Limb (tissue), 2 donors: ENCODE measurements at regions not wholly inside any gene's neighbourhood (a gene's known extent, or its start where the extent isn't known, plus 50 kb on each side); places are given as distances from the start of the nearest gene placed in this dataset.
A peak's percentile ranks its signal among the peaks of the same experiment; 100 is the strongest.
"Not testable (repeated sequence)": the region's sequence is repeated elsewhere in the genome, so short reads cannot be mapped to it uniquely, and the experiment has no call there.

Experiments used
- DNase-seq, 2 donors: peaks; one replicate each; pipeline ENCODE4 v3.0.0-alpha.2; 2016; ENCODE audit errors: extremely low spot score in 2 of 2

DNA sequence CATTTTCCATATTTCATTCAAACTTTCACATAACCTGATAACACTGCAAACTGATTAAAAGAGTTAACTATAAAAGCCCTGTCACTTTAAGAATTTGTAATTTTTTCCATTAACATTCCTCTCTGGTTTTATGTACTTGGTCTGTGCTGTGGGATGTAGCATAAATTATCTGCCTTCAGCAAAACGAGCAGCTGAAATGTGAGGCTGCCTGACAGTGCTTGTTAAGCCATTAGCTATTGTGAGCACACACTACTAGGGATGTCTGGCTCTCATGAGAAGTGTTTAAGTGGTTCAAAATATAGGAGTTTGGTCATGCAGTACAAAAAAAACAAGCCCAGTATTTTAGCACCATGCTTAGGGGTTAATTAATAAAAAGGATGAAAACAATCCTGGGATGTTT is 63.0 kb downstream of the HOXA1 start:
- DNase-seq, result peak in 1 of 2 donors; percentile 48

DNA sequence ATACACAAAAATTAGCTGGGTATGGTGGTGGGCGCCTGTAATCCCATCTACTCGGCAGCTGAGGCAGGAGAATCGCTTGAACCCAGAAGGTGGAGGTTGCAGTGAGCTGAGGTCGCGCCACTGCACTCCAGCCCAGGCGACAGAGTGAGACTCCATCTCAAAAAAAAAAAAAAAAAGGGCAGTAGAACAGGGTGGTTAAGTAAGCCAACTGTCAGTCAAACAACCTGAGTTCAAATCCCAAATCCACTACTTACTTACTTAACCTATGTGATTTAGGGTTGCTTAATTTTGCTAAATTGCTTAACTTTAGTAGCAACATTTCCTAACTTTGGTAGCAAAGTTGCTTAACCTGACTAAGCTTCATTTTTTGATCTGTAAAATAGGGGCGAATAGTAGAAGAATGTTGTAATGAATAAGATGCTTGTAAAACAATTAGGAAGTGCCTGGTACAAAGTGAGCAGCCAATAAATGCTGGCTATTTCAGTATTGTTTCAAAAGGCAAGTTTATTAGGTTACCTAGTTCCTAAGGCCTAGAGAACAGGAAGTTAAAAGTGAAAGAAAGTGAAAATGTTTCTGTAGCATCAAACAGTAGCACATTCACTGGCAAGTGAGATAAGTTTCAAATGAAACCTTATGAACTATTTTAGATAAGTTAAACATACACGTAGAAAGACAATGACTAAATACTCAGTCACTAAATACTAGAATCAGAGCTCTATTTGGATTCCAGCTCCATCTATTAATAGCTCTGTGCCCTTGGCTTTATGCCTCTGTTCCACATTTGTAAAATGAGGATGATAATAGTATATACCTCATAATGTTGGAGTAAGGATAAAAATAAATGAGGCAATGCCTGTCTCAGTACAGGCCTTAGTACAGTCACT is 64.3 kb downstream of the HOXA1 start:
- peak in 1 of 2 donors; percentile 68 for DNase-seq

DNA sequence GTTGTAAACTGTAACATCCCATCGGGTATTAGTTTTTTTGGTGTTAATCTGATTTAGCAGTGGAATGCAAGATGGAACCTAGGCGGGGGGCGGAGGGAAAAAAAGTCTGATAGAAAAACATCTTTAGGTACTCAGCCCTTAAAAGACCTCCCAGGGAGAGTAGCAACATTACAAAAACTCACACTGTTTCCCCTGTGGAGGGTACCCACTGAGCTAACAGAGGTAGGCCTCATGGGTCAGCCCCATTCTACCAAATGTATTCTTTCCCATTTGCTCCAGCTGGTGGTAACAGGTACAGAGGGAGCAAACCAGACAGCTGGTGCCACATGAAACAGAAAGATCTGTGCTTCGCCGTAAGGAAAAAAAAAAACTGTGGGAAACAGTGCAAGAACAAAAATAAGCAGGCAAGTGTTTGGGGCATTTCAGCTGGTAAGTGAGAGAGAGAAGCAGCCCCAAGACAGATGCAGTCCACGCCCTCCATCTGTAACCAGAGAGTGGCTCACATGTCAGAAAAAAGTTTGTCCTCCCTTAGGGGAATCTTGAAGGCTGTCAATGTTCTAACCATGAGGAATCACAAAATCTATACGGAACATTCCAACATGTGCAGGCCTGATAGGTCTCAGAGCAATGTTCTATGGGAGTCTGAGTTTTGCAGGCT is 65.3 kb downstream of the HOXA1 start:
- DNase-seq, result peak in 1 of 2 donors; percentile 34

DNA sequence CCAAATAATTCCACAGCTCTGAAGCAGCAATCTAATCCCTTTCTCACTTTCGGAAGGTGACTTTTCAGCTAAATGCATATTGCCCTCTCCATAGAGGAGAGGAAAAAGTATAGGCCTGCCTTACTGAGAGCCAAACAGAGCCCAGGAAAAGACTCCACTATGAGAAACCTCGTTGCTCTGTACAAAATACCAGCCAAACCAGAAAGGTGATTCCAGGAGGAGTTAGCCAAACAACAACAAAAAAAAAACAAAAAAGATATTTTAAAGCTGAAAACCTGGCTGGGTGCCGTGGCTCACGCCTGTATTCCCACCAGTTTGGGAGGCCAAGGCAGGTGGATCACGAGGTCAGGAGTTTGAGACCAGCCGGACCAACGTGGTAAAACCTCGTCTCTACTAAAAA is 70.5 kb downstream of the HOXA1 start:
- DNase-seq, result no peak

DNA sequence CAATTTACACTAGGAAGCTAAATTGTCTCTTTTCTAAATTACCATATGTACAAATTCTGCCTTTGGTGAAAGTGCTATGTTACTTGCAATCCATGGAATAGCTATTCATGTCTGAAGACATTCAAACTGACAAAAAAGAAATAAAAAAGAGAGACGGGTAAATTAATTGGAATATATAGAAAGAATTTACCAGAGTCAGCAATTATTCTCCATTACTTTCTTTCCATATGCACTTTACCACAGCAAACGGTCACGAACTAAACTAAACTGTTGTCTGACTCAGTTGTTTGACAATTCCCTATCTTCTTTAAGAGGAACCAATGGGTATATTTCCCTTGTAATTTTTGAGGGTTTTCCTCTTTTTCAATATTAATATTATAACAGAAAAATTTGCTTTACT is 85.7 kb downstream of the HOXA1 start:
- no peak for DNase-seq

DNA sequence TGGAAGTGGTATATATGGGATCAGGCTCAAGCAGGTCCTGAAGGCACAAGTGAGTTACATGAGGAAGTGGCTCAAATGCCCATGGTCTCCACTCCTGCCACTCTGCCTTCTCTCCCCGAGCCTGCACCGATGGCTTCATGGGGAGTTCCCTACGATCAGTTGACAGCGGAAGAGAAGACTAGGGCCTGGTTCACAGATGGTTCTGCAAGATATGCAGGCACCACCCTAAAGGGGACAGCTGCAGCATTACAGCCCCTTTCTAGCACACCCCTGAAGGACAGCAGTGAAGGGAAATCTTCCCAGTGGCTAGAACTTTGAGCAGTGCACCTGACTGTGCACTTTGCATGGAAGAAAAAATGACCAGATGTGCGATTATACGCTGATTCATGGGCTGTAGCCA is 95.3 kb downstream of the HOXA1 start:
- no peak for DNase-seq

DNA sequence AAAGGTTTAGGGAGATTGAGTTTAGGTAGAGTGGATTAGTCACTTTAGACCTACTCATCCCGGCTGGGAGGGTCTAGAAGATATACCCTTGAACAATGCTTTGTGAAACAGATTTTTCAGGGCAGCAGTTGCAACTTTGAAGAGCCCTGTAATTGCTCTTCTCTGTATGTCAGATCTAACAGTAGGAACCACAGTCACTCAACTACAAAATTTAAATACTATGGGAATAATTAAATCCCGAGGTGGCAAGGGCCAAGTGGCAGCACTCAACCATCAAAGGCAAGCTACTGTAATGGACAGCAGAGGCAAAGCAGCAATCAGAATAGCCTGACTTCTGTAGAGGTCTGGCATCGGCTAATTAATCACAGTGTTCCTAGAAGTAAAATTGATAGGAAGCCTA is 97.5 kb downstream of the HOXA1 start:
- DNase-seq, result not testable (repeated sequence)

DNA sequence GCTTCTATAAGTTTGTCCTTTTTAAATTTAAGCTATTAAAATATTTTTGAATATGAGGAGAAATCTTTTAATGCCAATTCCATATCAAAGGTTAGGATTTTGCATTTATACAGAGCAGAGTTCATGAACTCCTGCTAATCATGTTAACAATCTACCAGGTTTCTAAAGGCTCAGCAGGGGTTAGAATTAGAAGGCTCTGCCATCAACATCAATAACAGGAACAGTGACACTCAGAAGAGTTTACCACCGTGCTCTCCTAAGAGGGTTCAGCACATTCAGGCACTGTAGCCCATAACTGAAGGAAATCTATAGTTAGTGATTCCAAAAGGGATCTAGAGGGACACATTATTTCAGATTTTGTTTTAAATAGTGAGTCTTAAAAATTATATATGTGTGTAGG is 100.1 kb downstream of the HOXA1 start:
- no peak for DNase-seq

DNA sequence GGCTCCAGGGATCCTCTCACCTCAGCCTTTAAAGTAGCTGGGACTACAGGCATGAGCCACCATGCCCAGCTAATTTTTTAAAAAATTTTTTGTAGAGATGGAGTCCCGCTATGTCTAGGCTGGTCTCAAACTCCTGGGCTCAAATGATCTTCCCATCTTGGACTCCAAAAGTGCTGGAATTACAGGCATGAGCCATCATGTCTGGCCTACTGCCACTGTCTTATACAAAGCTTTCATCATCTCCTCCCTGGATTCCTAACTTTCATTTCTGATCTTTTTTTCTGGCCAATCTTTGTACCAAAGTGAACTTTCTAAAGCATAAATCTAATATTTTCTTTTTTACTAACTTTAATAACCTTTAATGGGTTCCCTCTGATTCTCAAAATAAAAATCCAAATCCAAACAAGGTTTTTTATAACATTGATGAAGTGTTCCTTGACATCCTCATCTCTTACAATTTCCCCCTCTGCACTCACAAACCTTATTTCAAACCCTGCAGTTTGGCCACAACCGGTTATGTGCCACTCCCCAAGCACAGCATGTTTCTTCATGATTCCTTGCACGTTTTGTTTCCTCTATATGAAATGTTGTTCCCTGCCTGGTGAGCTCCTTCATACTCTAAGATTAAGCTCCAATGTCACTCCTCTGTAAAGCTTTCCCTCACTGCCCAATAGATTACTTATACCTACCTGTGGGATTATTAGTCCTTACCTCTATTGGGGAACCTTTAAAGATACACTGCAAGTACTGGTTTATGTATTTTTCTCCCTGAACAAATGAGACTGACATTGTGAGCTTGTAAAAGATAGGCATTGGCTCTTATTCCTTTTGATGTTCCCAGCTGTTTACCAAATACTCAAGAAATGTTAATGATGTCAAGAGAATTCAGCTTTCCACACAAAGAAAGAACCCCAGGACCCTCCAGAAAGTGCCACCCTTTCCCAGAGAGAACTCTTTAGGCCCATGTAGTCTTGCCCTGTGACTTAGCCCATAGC is 101.7 kb downstream of the HOXA1 start:
- no peak for DNase-seq

DNA sequence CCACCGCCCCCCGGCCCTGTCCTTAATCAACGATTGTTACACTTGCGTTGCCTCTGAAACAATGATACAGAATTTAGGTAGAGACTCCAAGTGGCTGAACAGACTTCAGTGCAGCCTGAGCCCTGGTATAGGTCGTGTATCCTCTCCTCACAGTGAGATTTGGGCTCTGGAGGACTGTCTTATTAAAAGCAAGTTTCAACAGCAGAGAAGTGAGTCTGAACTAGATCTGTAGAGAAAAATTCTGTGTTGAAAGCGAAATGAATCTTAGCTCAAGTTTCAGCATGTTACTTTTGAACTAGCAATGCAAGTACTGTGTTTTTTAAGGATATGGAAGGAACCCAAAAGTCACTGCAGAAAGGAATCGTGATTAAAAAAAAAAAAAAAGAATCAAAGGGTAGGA is 103.1 kb downstream of the HOXA1 start:
- no peak for DNase-seq

DNA sequence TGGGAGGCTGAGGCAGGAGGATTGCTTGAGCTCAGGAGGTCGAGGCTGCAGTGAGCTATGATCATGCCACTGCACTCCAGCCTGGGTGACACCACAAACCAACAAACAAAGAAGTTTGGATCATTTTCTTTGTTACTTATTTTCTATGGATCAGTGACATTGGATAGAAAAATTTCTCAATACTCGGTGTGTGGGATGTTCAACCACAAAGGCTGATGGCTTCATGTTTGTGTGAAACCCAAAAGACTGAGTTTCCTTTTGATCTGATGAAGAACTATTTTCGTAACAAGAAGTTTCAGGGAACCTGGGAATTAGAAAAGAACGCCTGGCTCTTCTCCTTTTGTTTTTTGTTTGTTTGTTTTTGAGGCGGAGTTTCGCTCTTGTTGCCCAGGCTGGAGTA is 104.0 kb downstream of the HOXA1 start:
- DNase-seq, result no peak

DNA sequence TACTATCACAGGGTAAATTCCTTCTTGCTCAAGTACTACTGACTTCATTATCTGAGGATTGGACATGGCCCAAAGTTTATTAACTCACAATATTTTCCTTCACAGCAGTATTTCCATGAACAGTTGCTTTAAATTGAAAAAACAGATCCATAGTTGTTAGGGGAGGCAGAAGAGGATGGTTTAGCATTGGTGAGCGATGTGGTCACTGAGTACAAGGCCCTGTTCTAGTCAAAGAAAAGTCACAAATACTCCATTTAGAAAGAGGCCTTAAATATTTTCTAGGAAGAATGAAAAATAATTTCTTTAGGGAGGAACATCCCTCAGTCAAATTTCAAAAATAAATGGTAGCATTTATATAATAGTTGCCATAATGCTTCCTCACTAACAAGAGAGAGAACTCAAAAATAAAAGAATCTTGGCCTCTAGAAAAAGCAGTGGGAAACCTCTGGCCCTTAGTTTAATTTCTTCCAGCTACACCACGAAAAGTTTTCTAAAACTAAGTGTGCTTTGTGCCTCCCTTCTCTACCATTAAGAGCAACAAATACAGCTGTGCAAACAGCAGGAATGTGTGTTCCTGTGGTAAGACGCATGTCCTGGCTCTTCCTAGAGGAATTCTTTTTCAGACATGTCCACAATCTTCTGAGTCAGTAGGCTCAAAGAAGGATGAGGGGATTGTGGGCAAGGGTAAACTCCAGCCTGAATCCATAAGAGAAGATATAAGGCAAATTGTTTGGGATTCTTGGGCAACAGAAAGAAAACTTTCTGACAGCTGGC is 105.7 kb downstream of the HOXA1 start:
- no peak for DNase-seq

DNA sequence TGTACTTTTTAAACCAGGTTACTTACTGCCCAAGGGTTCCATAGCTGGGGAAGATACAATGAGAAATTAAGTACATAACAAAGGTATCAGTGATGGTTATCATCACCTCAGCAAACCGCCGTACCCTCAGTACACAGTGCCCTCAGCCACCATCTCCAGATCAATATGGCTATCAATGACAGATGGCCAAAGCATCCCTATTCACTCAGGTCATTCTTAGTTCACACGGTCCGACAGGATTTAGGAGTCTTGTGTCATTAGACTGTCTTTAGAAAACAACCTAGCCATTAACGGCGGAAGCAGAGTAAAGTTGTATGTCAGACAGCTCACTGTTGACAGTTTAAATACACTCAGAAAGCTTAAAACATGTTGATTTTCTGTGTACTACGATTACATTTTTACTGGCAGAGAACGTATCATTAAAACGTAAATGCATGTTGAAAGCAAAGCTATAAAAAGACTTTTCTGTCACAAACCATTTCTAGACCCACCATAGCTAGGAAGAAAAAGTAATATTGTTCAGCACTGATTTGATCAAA is 106.9 kb downstream of the HOXA1 start:
- no peak for DNase-seq

DNA sequence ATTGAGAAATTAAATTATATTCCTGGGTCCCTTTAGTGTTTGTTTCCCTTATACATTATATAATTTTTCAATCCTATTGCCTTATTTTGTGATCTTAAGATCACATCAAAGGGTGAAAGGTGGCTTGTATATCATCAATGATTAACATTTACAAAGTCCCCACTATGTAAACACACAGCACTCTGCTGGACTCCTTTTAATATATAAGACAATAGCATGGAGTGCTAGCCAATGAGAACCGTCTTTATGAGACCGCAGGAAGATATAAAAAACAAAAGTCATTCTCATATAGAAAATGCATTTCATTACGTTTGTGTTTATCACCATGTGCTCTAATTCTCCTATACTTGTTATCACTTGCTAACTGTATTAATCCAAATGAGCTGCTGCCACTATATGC is 108.5 kb downstream of the HOXA1 start:
- DNase-seq, result no peak

DNA sequence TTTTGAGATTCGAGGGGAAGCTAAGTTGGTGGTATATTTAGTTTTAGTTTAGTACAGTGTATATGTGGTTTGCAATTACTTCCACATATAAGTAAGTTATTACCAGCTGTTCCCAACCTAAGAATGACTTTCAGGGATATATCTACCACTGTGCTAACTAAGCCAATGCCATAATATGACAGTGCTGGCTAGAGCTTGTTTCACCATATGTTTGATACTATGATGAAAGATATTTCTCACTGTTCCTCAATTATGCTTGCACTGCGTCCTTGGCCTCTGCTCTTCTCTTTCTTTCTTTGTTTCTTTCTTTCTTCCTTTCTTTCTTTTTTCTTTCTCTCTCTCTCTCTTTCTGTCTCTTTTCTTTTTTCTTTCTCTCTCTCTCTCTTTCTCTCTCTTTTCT is 113.8 kb upstream of the SKAP2 start:
- DNase-seq, result no peak

DNA sequence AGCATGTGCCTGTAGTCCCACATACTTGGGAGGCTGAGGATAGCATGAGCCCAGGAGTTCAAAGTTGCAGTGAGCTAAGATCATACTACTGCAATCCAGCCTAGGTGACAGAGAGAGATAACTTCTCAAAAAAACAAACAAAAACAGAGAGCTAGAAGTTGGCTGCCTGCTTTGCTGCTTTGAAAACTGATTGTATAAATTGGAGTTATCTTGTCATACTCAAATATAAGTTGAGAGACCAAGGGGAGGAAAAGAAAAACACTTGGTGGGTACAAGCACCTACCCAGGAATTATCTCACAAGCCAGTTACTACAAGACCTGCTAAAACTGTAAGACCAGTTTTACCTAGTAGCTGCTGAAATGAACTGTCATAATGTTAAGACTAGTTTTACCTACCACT is 112.5 kb upstream of the SKAP2 start:
- DNase-seq, result no peak

DNA sequence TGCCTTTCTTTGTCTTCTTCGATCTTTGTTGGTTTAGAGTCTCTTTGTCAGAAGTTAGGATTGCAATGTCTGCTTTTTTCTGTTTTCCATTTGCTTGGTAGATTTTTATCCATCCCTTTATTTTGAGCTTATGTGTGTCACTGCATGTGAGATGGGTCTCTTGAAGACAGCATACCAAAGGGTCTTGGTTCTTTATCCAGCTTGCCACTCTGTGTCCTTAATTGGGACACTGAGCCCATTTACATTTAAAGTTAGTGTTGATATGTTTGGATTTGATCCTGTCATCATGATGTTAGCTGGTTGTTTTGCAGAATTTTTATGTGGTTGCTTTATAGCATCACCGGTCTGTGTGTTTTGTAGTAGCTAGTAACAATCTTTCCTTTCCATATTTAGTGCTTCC is 107.5 kb upstream of the SKAP2 start:
- not testable (repeated sequence) for DNase-seq

DNA sequence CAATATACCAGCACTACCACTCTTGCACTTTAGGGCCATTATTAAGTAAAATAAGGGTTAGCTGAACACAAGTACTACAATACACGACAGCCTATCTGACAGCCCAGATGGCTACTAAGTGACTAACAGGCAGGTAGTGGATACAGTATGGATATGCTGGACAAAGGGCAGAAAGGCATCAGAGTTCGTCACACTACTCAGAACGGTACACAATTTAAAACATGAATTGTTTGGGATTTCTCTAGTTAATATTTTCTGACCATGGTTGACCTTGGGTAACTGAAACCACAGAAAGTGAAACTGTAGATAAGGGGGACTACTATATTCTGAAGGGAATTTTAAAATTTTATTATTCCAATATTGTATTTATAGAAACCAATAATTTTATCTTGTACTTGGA is 101.3 kb upstream of the SKAP2 start:
- no peak for DNase-seq

DNA sequence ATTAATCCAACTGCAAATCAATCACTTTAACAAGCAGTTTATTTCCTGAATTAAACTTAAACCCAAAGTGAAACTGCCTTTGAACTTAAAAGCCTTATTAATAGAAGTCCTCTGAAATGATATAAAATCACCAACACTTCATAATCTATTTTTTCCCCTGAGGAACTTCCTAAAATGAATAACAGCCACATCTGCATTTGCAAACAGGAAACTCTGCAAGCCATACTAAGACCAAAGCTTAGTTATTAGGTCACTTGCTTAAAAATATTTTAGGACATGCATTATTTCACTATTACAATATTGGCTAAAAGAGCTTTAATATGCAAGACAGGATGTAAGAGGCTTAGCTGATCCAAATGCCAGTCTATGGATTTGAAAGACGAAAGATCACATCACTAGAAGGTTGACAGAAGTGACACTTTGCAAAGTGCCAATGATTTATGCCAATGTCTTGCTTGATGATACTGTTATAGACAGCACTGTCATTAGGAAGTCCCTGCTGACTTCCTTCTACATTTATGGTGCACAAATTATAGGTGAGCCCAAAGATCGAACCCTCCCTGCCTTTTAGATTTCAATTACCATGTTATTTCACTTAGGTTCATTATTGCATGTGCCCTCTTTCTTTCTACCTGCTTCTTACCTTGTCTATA is 99.9 kb upstream of the SKAP2 start:
- DNase-seq, result no peak

DNA sequence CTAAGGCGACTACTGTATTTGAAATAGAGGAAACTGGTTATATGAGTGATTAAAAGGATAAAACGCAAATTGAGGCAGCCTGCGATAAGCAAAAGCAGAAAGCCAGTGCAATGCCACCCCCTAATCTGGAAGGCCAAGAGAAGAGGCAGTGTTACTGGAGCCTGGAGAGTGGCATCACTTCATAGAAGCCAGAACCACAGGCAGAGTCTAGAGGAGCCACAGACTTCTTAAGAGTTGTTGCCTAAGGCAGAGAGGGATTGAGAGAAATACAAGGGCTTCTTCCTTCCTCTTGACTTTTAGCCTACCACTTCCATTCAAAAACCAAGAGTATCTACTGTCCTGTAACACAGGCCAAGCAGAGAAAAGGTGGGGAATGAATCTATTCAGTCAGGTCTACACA is 94.9 kb upstream of the SKAP2 start:
- no peak for DNase-seq
